A549 (cell line): ENCODE measurements at regions not wholly inside any gene's neighbourhood (a gene's known extent, or its start where the extent isn't known, plus 50 kb on each side); places are given as distances from the start of the nearest gene placed in this dataset.

ENCODE experiments used
- ATAC-seq, 2 experiments: fragments of 200-7000 bp in 1 of 2; fragments of >200 bp in 1 of 2; cut with Nextera tagmentation in 1 of 2; cut with Tn5 transposase in 1 of 2; 3 replicates each; pipeline versions ENCODE4 v1.8.0 to v1.9.1; 2018 to 2020; ENCODE audit warnings: mild to moderate bottlenecking in 1 of 2, moderate library complexity in 1 of 2
- CTCF ChIA-PET: fragments of 300-600 bp; sonication (Branson Sonifier 250); formaldehyde crosslinking; extraction: SDS; loops from one replicate; lab custom pipeline; 2021; ENCODE audit warnings: antibody characterized with exemption, inconsistent platforms; lab: Yijun Ruan, JAX
- POLR2A ChIA-PET: fragments of 350-600 bp; formaldehyde crosslinking; extraction: SDS; loops from one replicate; lab custom pipeline; 2021; ENCODE audit warnings: antibody characterized with exemption, inconsistent platforms; lab: Yijun Ruan, JAX
- DNase-seq, 2 experiments: peaks; one replicate each; pipeline versions ENCODE4 v3.0.0 to v3.0.0-alpha.2; 2011 to 2016; ENCODE audit warnings: low read depth in 1 of 2, low spot score in 1 of 2
- FAIRE-seq: peaks from 2 replicates; lab custom pipeline; 2011; peaks lifted over from hg19 to GRCh38; lab: Jason Lieb, UNC
- H3K27ac ChIP-seq, 2 experiments: fragments of >200 bp; sonication (Bioruptor Twin); formaldehyde crosslinking; 3 replicates each; pipeline ENCODE4 v1.5.1; 2016 to 2017
- H3K4me1 ChIP-seq: fragments of >200 bp; sonication (Bioruptor Twin); formaldehyde crosslinking; 3 replicates; pipeline ENCODE4 v1.6.1; 2016
- H3K4me2 ChIP-seq: fragments of >200 bp; sonication (Bioruptor Twin); formaldehyde crosslinking; 3 replicates; pipeline ENCODE4 v1.6.1; 2016
- H3K4me3 ChIP-seq: fragments of >200 bp; sonication (Bioruptor Twin); formaldehyde crosslinking; 3 replicates; pipeline ENCODE4 v1.5.1; 2016
- H3K9me3 ChIP-seq: fragments of >200 bp; sonication (Bioruptor Twin); formaldehyde crosslinking; 3 replicates; pipeline ENCODE4 v1.6.1; 2016
- BHLHE40 ChIP-seq: IDR thresholded peaks from 2 replicates; pipeline ENCODE4 v1.6.1; 2012; ENCODE audit warnings: low read depth, low read length, inconsistent platforms
- CBX2 ChIP-seq: fragments of 200-600 bp; sonication (generic); IDR thresholded peaks from 2 replicates; pipeline ENCODE4 v1.6.1; 2016; ENCODE audit warnings: low read depth, mild to moderate bottlenecking, borderline replicate concordance
- CTCF ChIP-seq: fragments of >200 bp; sonication (Bioruptor Twin); formaldehyde crosslinking; IDR thresholded peaks from 3 replicates; pipeline ENCODE4 v1.5.1; 2016
- FOSL2 ChIP-seq, 2 experiments: fragments of 450-650 bp in 1 of 2; fragments of >200 bp in 1 of 2; sonication (Bioruptor Twin) in 1 of 2; formaldehyde crosslinking; IDR thresholded peaks; 2 replicates each; pipeline versions ENCODE4 v1.5.0 to v1.6.1; 2016 to 2020; ENCODE audit warnings: mild to moderate bottlenecking in 1 of 2, moderate library complexity in 1 of 2
- FOXS1 ChIP-seq: fragments of 250-450 bp; sonication (Bioruptor Pico); IDR thresholded peaks from 2 replicates; pipeline ENCODE4 v1.5.0; 2020; ENCODE audit warnings: mild to moderate bottlenecking, moderate library complexity
- HEYL ChIP-seq: fragments of 250-450 bp; sonication (Bioruptor Pico); IDR thresholded peaks from 2 replicates; pipeline ENCODE4 v1.8.0; 2021; ENCODE audit warnings: mild to moderate bottlenecking, moderate library complexity
- HMGXB4 ChIP-seq: fragments of 250-450 bp; sonication (Bioruptor Pico); IDR thresholded peaks from 2 replicates; pipeline ENCODE4 v1.5.0; 2021; ENCODE audit warnings: mild to moderate bottlenecking, moderate library complexity, borderline replicate concordance
- HOXB13 ChIP-seq: fragments of 250-450 bp; sonication (Bioruptor Pico); IDR thresholded peaks from 2 replicates; pipeline ENCODE4 v1.5.0; 2020; ENCODE audit warnings: low read depth, mild to moderate bottlenecking, moderate library complexity
- MAZ ChIP-seq: fragments of 150-350 bp; IDR thresholded peaks from 2 replicates; pipeline ENCODE4 v1.6.1; 2014; ENCODE audit warnings: antibody characterized with exemption, low read depth, low read length, borderline replicate concordance
- SREBF2 ChIP-seq: fragments of 450-650 bp; IDR thresholded peaks from 2 replicates; pipeline ENCODE4 v1.6.1; 2014; ENCODE audit warnings: mild to moderate bottlenecking, moderate library complexity
- TFCP2L1 ChIP-seq: fragments of 250-450 bp; sonication (Bioruptor Pico); IDR thresholded peaks from 2 replicates; pipeline ENCODE4 v1.5.0; 2021; ENCODE audit warnings: mild to moderate bottlenecking
- ZFP36 ChIP-seq: fragments of 450-650 bp; IDR thresholded peaks from 2 replicates; pipeline ENCODE4 v1.6.1; 2014; ENCODE audit warnings: borderline replicate concordance; ENCODE audit not compliant: partially characterized antibody
- ZNF302 ChIP-seq: fragments of 250-450 bp; sonication (Bioruptor Pico); IDR thresholded peaks from 2 replicates; pipeline ENCODE4 v1.9.0; 2021; ENCODE audit warnings: inconsistent platforms, mild to moderate bottlenecking, moderate library complexity
- ZSCAN20 ChIP-seq: fragments of 250-450 bp; sonication (Bioruptor Pico); IDR thresholded peaks from 2 replicates; pipeline ENCODE4 v1.8.0; 2022; ENCODE audit warnings: mild to moderate bottlenecking, moderate library complexity
- WGBS: methylation state at CpG from one replicate; pipeline ENCODE4 v1.1.6; 2017; ENCODE audit errors: missing lambda C conversion rate; 5-methylcytosine and 5-hydroxymethylcytosine counted together
- TF ChIP-seq, protein P1 (sequence below): fragments of 450-650 bp; IDR thresholded peaks from 2 replicates; pipeline ENCODE4 v1.6.1; 2014; ENCODE audit warnings: antibody characterized with exemption
- TF ChIP-seq, protein P2 (sequence below): fragments of 250-450 bp; sonication (Bioruptor Pico); IDR thresholded peaks from 2 replicates; pipeline ENCODE4 v1.5.0; 2020; ENCODE audit warnings: low read depth, mild to moderate bottlenecking, moderate library complexity
- TF ChIP-seq, protein P3 (sequence below): fragments of >200 bp; sonication (Bioruptor Twin); formaldehyde crosslinking; IDR thresholded peaks from 3 replicates; pipeline ENCODE4 v1.6.1; 2016

- no peak for FAIRE-seq
- H3K4me3 ChIP-seq, result no peak overlapping the region
- no peaks in the 10 kb centered on the region for H3K9me3 ChIP-seq
- WGBS, result 87% methylated on average over 15 of the region's 21 CpGs
- no peak overlapping the region for H3K27ac ChIP-seq
- ChIA-PET CTCF (no interaction called here), POLR2A (no interaction called here)
- ATAC-seq, result no peak
- no peak overlapping the region for H3K4me2 ChIP-seq
- H3K4me1 ChIP-seq, result no peaks in the 10 kb centered on the region
- TF ChIP-seq SREBF2, result no peak
- no peak for TF ChIP-seq CTCF
- TF ChIP-seq, protein P1, sequence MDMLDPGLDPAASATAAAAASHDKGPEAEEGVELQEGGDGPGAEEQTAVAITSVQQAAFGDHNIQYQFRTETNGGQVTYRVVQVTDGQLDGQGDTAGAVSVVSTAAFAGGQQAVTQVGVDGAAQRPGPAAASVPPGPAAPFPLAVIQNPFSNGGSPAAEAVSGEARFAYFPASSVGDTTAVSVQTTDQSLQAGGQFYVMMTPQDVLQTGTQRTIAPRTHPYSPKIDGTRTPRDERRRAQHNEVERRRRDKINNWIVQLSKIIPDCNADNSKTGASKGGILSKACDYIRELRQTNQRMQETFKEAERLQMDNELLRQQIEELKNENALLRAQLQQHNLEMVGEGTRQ, result no peak
- no peak for TF ChIP-seq BHLHE40
- no peak for TF ChIP-seq ZNF302 (CRISPR knock-in tag)
- TF ChIP-seq, protein P2, sequence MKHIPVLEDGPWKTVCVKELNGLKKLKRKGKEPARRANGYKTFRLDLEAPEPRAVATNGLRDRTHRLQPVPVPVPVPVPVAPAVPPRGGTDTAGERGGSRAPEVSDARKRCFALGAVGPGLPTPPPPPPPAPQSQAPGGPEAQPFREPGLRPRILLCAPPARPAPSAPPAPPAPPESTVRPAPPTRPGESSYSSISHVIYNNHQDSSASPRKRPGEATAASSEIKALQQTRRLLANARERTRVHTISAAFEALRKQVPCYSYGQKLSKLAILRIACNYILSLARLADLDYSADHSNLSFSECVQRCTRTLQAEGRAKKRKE (CRISPR knock-in tag), result no peak
- no peak for TF ChIP-seq HOXB13 (CRISPR knock-in tag)
- no peak for TF ChIP-seq FOXS1 (CRISPR knock-in tag)
- TF ChIP-seq ZFP36, result no peak
- TF ChIP-seq HEYL (CRISPR knock-in tag), result no peak
- TF ChIP-seq HMGXB4 (CRISPR knock-in tag), result no peak
- TF ChIP-seq, all 56 proteins: peak for 0
- DNase-seq, result no peak
Observed at GRCh38 chr2:128368437-128369107, 49.9 kb upstream of the HS6ST1 start.

- Histone ChIP-seq H3K9me3 (no peaks in the 10 kb centered on the region), H3K4me1 (no peaks in the 10 kb centered on the region), H3K4me2 (no peak overlapping the region), H3K27ac (no peak overlapping the region), H3K4me3 (no peak overlapping the region)
- DNase-seq (no peak), ATAC-seq (no peak), FAIRE-seq (no peak)
- ChIA-PET CTCF (no interaction called here), POLR2A (no interaction called here)
- TF ChIP-seq TFCP2L1, result no peak
- no peak for TF ChIP-seq MAZ
- no peak for TF ChIP-seq HEYL (CRISPR knock-in tag)
- no peak for TF ChIP-seq ZSCAN20 (CRISPR knock-in tag)
- WGBS, result 76% methylated on average over 12 of the region's 12 CpGs
Observed at GRCh38 chr2:128369108-128369555, 50.5 kb upstream of the HS6ST1 start.

- ChIA-PET CTCF (no interaction called here), POLR2A (no interaction called here)
- Histone ChIP-seq H3K4me2 (no peak overlapping the region), H3K4me1 (no peaks in the 10 kb centered on the region), H3K9me3 (no peaks in the 10 kb centered on the region), H3K4me3 (no peak overlapping the region), H3K27ac (no peak overlapping the region)
- FAIRE-seq (no peak), DNase-seq (no peak), ATAC-seq (no peak)
- 64% methylated on average over 17 of the region's 17 CpGs for WGBS
- TF ChIP-seq CBX2 (no peak), FOSL2 (IDR thresholded peaks at IDR 0.05) (no peak), FOSL2 (CRISPR knock-in tag; IDR thresholded peaks at IDR 0.05) (no peak)
- TF ChIP-seq, protein P3, sequence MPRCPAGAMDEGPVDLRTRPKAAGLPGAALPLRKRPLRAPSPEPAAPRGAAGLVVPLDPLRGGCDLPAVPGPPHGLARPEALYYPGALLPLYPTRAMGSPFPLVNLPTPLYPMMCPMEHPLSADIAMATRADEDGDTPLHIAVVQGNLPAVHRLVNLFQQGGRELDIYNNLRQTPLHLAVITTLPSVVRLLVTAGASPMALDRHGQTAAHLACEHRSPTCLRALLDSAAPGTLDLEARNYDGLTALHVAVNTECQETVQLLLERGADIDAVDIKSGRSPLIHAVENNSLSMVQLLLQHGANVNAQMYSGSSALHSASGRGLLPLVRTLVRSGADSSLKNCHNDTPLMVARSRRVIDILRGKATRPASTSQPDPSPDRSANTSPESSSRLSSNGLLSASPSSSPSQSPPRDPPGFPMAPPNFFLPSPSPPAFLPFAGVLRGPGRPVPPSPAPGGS, result no peak
Observed at GRCh38 chr2:128369602-128370467, 51.2 kb upstream of the HS6ST1 start.
